Tibial artery (tissue), 4 donors: ENCODE measurements at regions not wholly inside any gene's neighbourhood (a gene's known extent, or its start where the extent isn't known, plus 50 kb on each side); places are given as distances from the start of the nearest gene placed in this dataset.

ENCODE experiments used
- DNase-seq, 2 donors: peaks; one replicate each; pipeline ENCODE4 v3.0.0-alpha.2; 2019
- H3K27ac ChIP-seq, 2 donors: fragments of 200-600 bp; sonication (generic) in 1 of 2; 1 replicate in 1 of 2; 2 replicates in 1 of 2; pipeline ENCODE4 v1.5.1; 2018 to 2019; ENCODE audit warnings: mild to moderate bottlenecking in 1 of 2
- H3K27me3 ChIP-seq, 2 donors: fragments of 200-600 bp; sonication (generic) in 1 of 2; one replicate each; pipeline versions ENCODE4 v1.5.1 to v1.6.0; 2016 to 2019
- H3K36me3 ChIP-seq, 3 donors: fragments of 200-600 bp; sonication (generic) in 2 of 3; one replicate each; pipeline ENCODE4 v1.5.1; 2016 to 2019; ENCODE audit warnings: mild to moderate bottlenecking in 2 of 3
- H3K4me1 ChIP-seq, 4 donors: fragments of 200-600 bp; sonication (generic) in 2 of 4; 1 replicate in 3 of 4; 2 replicates in 1 of 4; pipeline ENCODE4 v1.5.1; 2016 to 2019
- H3K4me3 ChIP-seq, 2 donors: fragments of 200-600 bp; sonication (generic) in 1 of 2; 1 replicate in 1 of 2; 2 replicates in 1 of 2; pipeline ENCODE4 v1.5.1; 2018 to 2019; ENCODE audit warnings: mild to moderate bottlenecking in 2 of 2
- H3K9me3 ChIP-seq, 3 donors: fragments of 200-600 bp; sonication (generic) in 1 of 3; one replicate each; pipeline ENCODE4 v1.5.1; 2016 to 2019
- CTCF ChIP-seq, 2 experiments: fragments of 200-600 bp in 1 of 2; fragments of 450-650 bp in 1 of 2; IDR thresholded peaks; one replicate each; pipeline ENCODE4 v1.5.1; 2017 to 2019; ENCODE audit warnings: antibody characterized with exemption in 2 of 2, mild to moderate bottlenecking in 1 of 2, moderate library complexity in 1 of 2
- intact Hi-C: fragments of 100-400 bp; cut with DNase I; formaldehyde crosslinking; loops from one replicate; pipeline ENCODE4 v1.15.0; 2023; ENCODE audit warnings: low total_unique reads

GRCh38 chr1:244336232-244336899, 115.3 kb downstream of the ADSS2 start:
- no peaks in the 10 kb centered on the region for H3K4me1 ChIP-seq
- no peak for DNase-seq
- H3K27ac ChIP-seq, result no peak overlapping the region
- H3K36me3 ChIP-seq, result no peaks in the 10 kb centered on the region
- H3K9me3 ChIP-seq, result no peaks in the 10 kb centered on the region
- intact Hi-C loops, result no loop called here
- H3K27me3 ChIP-seq, result no peaks in the 10 kb centered on the region
- TF ChIP-seq CTCF (IDR thresholded peaks at IDR 0.05), result no peak
- H3K4me3 ChIP-seq, result no peak overlapping the region

DNA sequence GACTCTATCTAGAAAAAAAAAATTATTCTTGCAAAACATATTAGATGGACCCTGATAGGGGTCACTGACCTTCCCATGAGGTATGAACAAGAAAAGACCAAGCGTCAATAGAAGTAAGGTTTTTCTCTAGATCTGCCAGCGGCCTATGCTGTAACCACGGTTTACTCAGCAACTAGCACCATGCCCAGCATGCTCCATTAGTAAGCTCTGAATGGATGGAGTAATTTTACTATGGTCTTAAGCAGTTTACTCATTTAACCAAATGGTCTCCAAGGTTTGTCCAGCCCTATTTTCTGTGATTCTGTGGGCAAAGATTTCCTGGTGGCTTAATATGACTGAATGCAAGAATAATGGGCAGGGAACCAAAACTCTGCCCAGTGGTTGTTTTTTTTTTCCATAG, 113.9 kb downstream of the ADSS2 start:
- Histone ChIP-seq H3K9me3 (no peaks in the 10 kb centered on the region), H3K27me3 (no peaks in the 10 kb centered on the region), H3K36me3 (no peaks in the 10 kb centered on the region), H3K4me3 (no peak overlapping the region), H3K4me1 (no peaks in the 10 kb centered on the region), H3K27ac (no peak overlapping the region)
- DNase-seq, result no peak
- intact Hi-C loops, result no loop called here
- no peak for TF ChIP-seq CTCF (IDR thresholded peaks at IDR 0.05)

DNA sequence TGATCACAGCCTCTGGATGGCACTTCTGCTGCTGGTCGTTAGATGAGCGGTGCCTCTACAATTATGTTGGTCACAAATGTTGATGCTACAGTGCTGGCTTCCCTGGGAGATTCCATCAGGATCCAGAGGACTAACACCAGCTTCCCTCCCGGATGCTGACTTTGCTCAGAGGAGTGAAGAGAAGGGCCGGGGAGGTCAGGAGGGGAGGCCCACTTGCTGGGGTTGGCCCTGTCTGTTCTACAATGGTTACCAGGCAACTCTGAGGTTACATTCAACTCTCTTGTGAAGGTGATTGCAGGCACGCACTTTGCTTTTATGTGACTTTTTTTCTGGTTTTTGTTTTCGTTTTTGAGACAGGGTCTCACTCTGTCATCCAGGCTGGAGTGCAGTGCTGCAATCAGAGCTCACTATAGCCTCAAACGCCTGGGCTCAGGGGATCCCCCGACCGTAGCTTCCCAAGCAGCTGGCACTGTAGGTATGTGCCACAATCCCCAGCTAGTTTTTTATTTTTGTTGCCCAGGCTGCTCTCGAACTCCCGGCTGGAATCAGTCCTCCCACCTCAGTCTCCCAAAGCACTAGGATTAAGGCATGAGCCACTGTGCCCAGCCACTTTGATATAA, 112.5 kb downstream of the ADSS2 start:
- Histone ChIP-seq H3K36me3 (no peaks in the 10 kb centered on the region), H3K4me3 (no peak overlapping the region), H3K27me3 (no peaks in the 10 kb centered on the region), H3K27ac (no peak overlapping the region), H3K4me1 (no peaks in the 10 kb centered on the region), H3K9me3 (no peaks in the 10 kb centered on the region)
- DNase-seq, result no peak
- intact Hi-C loops, result no loop called here
- TF ChIP-seq CTCF (IDR thresholded peaks at IDR 0.05), result no peak

DNA sequence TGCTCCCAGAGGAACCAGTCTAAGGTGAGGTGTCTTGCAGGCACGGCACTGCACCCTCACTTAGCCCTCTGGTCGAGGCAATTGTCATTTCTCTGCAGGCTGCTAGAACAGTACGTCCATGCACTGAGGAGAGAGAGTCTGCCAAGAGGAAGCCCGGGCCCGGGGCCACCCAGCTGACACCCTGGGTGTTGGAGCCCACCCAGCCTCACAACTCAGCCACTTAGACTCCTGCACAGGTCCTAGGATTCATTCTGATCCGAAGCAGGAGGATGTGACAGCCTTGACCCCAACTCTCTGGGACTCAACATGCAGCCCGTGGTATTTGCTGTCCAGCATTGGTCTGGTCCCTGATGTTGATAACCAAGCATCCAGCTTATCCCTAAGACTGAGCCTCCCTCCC, 111.9 kb downstream of the ADSS2 start:
- no peak for TF ChIP-seq CTCF (IDR thresholded peaks at IDR 0.05)
- Histone ChIP-seq H3K4me1 (no peaks in the 10 kb centered on the region), H3K36me3 (no peaks in the 10 kb centered on the region), H3K27ac (no peak overlapping the region), H3K9me3 (no peaks in the 10 kb centered on the region), H3K4me3 (no peak overlapping the region), H3K27me3 (no peaks in the 10 kb centered on the region)
- DNase-seq, result no peak
- intact Hi-C loops, result no loop called here

DNA sequence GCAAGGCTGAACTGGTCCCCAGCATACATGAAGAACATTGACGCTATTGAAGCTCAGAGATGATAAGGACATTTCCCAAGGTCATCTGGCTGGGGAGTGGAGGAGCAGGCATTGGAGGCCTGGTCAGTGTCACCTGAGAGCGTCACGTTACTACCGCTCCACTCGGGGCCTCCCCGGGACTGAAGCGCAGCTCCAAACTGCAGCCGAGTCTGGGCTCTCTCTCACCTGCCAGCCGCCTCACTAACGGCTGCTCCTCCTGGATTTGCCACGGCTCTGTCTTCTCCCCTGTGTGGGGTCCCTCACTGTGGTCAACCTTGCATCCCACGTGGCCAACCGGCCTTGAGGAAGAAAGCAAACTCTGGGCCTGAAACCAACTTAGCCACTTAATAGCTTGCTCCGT, 111.3 kb downstream of the ADSS2 start:
- intact Hi-C loops, result no loop called here
- no peak for DNase-seq
- Histone ChIP-seq H3K27me3 (no peaks in the 10 kb centered on the region), H3K4me3 (no peak overlapping the region), H3K9me3 (no peaks in the 10 kb centered on the region), H3K4me1 (no peaks in the 10 kb centered on the region), H3K27ac (no peak overlapping the region), H3K36me3 (no peaks in the 10 kb centered on the region)
- TF ChIP-seq CTCF (IDR thresholded peaks at IDR 0.05), result no peak
